ENCODE measurements at regions not wholly inside any gene's neighbourhood (a gene's known extent, or its start where the extent isn't known, plus 50 kb on each side); places are given as distances from the start of the nearest gene placed in this dataset.
"Not testable (repeated sequence)": the region's sequence is repeated elsewhere in the genome, so short reads cannot be mapped to it uniquely, and the experiment has no call there.

- TF ChIP-seq CSDC2 (CRISPR knock-in tag; IDR thresholded peaks at IDR 0.05) (no peak), ZNF8 (CRISPR knock-in tag; IDR thresholded peaks at IDR 0.05) (no peak), CSRNP3 (CRISPR knock-in tag; IDR thresholded peaks at IDR 0.05) (no peak), RARB (CRISPR knock-in tag; IDR thresholded peaks at IDR 0.05) (no peak), OSR1 (CRISPR knock-in tag; IDR thresholded peaks at IDR 0.05) (no peak), ARNTL (CRISPR knock-in tag; IDR thresholded peaks at IDR 0.05; ENCODE audit: borderline replicate concordance, low read depth) (no peak), ESRRG (CRISPR knock-in tag; IDR thresholded peaks at IDR 0.05) (no peak), BACH2 (CRISPR knock-in tag; IDR thresholded peaks at IDR 0.05; ENCODE audit: borderline replicate concordance) (no peak)
- ATAC-seq, result no peak
Observed at GRCh38 chr10:55979203-55979602, 381.9 kb downstream of the ZWINT start.

- TF ChIP-seq TCF4 (CRISPR knock-in tag; IDR thresholded peaks at IDR 0.05; ENCODE audit: borderline replicate concordance) (no peak), ZNF565 (CRISPR knock-in tag; conservative IDR thresholded peaks at IDR 0.05; ENCODE audit: low read depth) (no peak), PATZ1 (CRISPR knock-in tag; IDR thresholded peaks at IDR 0.05; ENCODE audit: borderline replicate concordance) (no peak), BACH2 (CRISPR knock-in tag; IDR thresholded peaks at IDR 0.05; ENCODE audit: borderline replicate concordance) (no peak), ZC3H10 (CRISPR knock-in tag; IDR thresholded peaks at IDR 0.05) (no peak), GLIS3 (CRISPR knock-in tag; IDR thresholded peaks at IDR 0.05) (no peak), CREB5 (CRISPR knock-in tag; IDR thresholded peaks at IDR 0.05; ENCODE audit: low read depth) (no peak), OSR1 (CRISPR knock-in tag; IDR thresholded peaks at IDR 0.05) (no peak), TOX (CRISPR knock-in tag; IDR thresholded peaks at IDR 0.05; ENCODE audit: borderline replicate concordance) (no peak), ZNF70 (CRISPR knock-in tag; IDR thresholded peaks at IDR 0.05) (no peak), CSDC2 (CRISPR knock-in tag; IDR thresholded peaks at IDR 0.05) (no peak)
- ATAC-seq, result peak; percentile 47; the same call in 2 of the 3 replicates
Observed at GRCh38 chr10:55966101-55966500, 395.0 kb downstream of the ZWINT start.

- TF ChIP-seq PPARA (CRISPR knock-in tag; IDR thresholded peaks at IDR 0.05; ENCODE audit: borderline replicate concordance) (no peak), TOX (CRISPR knock-in tag; IDR thresholded peaks at IDR 0.05; ENCODE audit: borderline replicate concordance) (no peak), ISL1 (CRISPR knock-in tag; IDR thresholded peaks at IDR 0.05) (no peak), ZFP30 (CRISPR knock-in tag; IDR thresholded peaks at IDR 0.05) (no peak), ZNF70 (CRISPR knock-in tag; IDR thresholded peaks at IDR 0.05) (no peak), ARNTL (CRISPR knock-in tag; IDR thresholded peaks at IDR 0.05; ENCODE audit: borderline replicate concordance, low read depth) (no peak)
Observed at GRCh38 chr10:55943403-55943802, 417.7 kb downstream of the ZWINT start.

GRCh38 chr10:55929291-55929690 is 431.8 kb downstream of the ZWINT start:
- no peak for TF ChIP-seq TCF4 (CRISPR knock-in tag; IDR thresholded peaks at IDR 0.05; ENCODE audit: borderline replicate concordance)
- no peak for TF ChIP-seq SNAI2 (CRISPR knock-in tag; IDR thresholded peaks at IDR 0.05)
- no peak for TF ChIP-seq PPARA (CRISPR knock-in tag; IDR thresholded peaks at IDR 0.05; ENCODE audit: borderline replicate concordance)
- no peak for TF ChIP-seq ISL1 (CRISPR knock-in tag; IDR thresholded peaks at IDR 0.05)
- TF ChIP-seq CSRNP3 (CRISPR knock-in tag; IDR thresholded peaks at IDR 0.05), result no peak
- TF ChIP-seq BACH2 (CRISPR knock-in tag; IDR thresholded peaks at IDR 0.05; ENCODE audit: borderline replicate concordance), result no peak
- no peak for TF ChIP-seq GLIS3 (CRISPR knock-in tag; IDR thresholded peaks at IDR 0.05)
- no peak for TF ChIP-seq POU6F1 (CRISPR knock-in tag; IDR thresholded peaks at IDR 0.05; ENCODE audit: borderline replicate concordance, low read depth)
- no peak for TF ChIP-seq ZC3H10 (CRISPR knock-in tag; IDR thresholded peaks at IDR 0.05)
- TF ChIP-seq ZNF70 (CRISPR knock-in tag; IDR thresholded peaks at IDR 0.05), result no peak
- no peak for TF ChIP-seq CREB5 (CRISPR knock-in tag; IDR thresholded peaks at IDR 0.05; ENCODE audit: low read depth)
- no peak for TF ChIP-seq TOX (CRISPR knock-in tag; IDR thresholded peaks at IDR 0.05; ENCODE audit: borderline replicate concordance)
- TF ChIP-seq ZNF565 (CRISPR knock-in tag; conservative IDR thresholded peaks at IDR 0.05; ENCODE audit: low read depth), result no peak
- no peak for TF ChIP-seq ZFP30 (CRISPR knock-in tag; IDR thresholded peaks at IDR 0.05)
- no peak for TF ChIP-seq ARNTL (CRISPR knock-in tag; IDR thresholded peaks at IDR 0.05; ENCODE audit: borderline replicate concordance, low read depth)
- no peak for TF ChIP-seq ESRRG (CRISPR knock-in tag; IDR thresholded peaks at IDR 0.05)
- ATAC-seq, result no peak

More at GRCh38 chr10:55943403-55943802, 417.7 kb downstream of the ZWINT start:
- no peak for ATAC-seq

- ATAC-seq, result not testable (repeated sequence)
Observed at GRCh38 chr10:55899472-55900147, 461.4 kb downstream of the ZWINT start.
